ENCODE measurements at regions not wholly inside any gene's neighbourhood (a gene's known extent, or its start where the extent isn't known, plus 50 kb on each side); places are given as distances from the start of the nearest gene placed in this dataset.

DNA sequence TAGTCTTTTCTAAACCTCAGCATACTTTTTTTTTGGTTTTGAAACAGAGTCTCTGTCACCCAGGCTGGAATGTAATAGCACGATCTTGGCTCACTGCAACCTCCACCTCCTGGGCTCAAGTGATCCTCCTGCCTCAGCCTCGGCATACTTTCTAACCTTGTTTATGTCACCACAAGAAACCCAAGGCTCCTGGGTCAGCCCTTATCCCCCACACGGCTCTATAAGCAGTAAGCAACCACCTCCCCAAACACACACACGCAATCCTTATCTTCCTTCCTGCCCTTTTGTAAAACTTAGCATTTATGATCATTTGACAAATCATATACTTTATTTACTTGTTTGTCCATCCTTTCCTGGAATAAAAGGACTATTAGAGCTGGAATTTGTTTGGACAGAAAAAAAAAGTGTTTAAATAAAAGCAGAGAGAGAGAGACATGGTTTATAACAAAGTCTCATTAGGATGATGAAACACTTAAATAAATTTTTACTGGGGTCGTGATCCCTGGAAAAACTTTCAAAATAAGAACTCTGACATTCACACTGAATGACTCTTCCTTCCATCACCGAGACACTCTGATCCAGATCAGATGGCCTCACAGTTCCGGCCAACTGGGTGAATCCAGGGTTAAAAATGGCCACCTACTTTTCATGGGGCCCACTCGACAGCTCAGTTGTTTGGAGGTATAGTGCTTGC is 72.7 kb upstream of the PIK3CG start:
- H3K9me2 ChIP-seq (ENCODE audit: insufficient read depth), result no peaks in the 10 kb centered on the region
- H3K4me1 ChIP-seq (ENCODE audit: control insufficient read depth in 1 of 2, insufficient read depth in 2 of 2, low read length in 2 of 2), result no peaks in the 10 kb centered on the region
- H3K27me3 ChIP-seq (ENCODE audit: insufficient read depth, low read length), result no peaks in the 10 kb centered on the region
- RAD21 ChIA-PET (ENCODE audit: low non-redundant PET in 1 of 2, low total read pairs in 2 of 2, uncharacterized antibody in 2 of 2, unreplicated experiment in 2 of 2), result no interaction called here
- no TSS peak for BruUV-seq (replicated peaks)
- H2AFZ ChIP-seq (ENCODE audit: low read depth, low read length, poor library complexity, severe bottlenecking), result peak overlapping the region; percentile 13
- no peak overlapping the region for H3K27ac ChIP-seq (ENCODE audit: low read depth, low read length)
- ATAC-seq (no peak), DNase-seq (ENCODE audit: low read depth, low spot score) (no peak)
- no peaks in the 10 kb centered on the region for H3K79me2 ChIP-seq (ENCODE audit: insufficient read depth, low read length)
- intact Hi-C loops (cut with micrococcal nuclease), result loop anchor here (2.0 to 10.0 kb wide), 3 partner anchors 932 to 1354 kb away; no protein-coding TSS in a partner anchor
- H3K4me2 ChIP-seq (ENCODE audit: low read length), result no peak overlapping the region
- no peak for TF ChIP-seq SP1 (IDR thresholded peaks at IDR 0.05; ENCODE audit: low read depth)
- CTCF ChIA-PET, result interaction anchor here (1.0 to 2.5 kb wide), 12 partner anchors 8 to 1087 kb away, joined by 3 to 22 read pairs (median 5); no protein-coding TSS in a partner anchor
- POLR2A ChIA-PET, result interaction anchor here (0.7 to 1.3 kb wide), 2 partner anchors 13 to 377 kb away, joined by 3 read pairs; no protein-coding TSS in a partner anchor
- H3K36me3 ChIP-seq (ENCODE audit: control insufficient read depth in 1 of 2, insufficient read depth in 2 of 2, low read length in 2 of 2), result no peaks in the 10 kb centered on the region
- H3K4me3 ChIP-seq (replicated peaks in 1 of 2; ENCODE audit: low read depth in 1 of 2, low read length in 2 of 2), result no peak overlapping the region
- H3K9me3 ChIP-seq (ENCODE audit: control insufficient read depth in 1 of 2, insufficient read depth in 1 of 2, low read depth in 1 of 2, low read length in 2 of 2), result no peaks in the 10 kb centered on the region
- no peak overlapping the region for H3K9ac ChIP-seq (ENCODE audit: low read length)
- no peaks in the 10 kb centered on the region for H4K20me1 ChIP-seq (ENCODE audit: insufficient read depth)

DNA sequence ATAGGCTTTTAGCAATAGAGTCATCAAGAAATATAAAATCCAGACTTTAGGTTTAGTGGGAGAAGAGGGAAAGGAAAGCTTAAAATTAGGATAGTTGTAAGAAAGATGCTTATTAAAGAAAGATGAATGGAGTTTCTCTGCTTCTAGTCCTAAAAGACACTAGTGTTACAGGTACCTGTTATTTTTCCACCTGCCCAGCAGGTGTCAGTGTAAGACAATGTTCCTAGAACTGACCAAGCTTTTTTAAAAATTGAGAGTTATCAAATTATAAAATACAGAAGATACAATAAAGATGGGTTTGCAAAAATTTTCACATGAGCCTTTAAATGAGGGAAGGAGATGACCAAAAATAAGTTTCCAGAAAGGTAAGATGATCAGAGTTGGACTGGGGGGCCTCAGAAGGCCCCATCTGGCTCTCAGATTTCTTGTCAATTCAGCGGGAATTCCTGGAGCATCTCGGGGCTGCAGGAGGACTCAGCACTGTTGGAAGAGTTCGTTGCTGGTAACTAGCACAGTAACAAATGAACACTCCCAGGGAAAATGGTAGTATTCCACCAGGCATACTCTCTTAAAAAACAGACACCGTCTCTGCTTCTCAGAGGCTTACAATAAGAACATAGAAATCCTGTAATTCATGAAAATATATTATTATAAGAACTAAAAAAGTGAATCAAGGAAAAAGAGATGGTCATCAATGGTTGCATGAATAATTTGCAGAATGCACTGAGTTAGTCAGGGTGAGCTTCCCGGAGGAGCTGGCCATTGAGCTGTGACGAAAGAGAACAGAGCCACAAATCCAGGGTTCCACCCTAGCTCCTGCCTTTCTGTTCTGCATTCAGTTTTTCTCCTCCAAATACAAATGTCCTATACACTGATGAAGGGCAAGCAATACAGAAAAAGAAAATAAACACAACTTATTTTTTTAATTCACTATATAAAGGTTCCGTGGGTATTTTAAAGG is 71.8 kb upstream of the PIK3CG start:
- H3K9ac ChIP-seq (ENCODE audit: low read length), result no peak overlapping the region
- intact Hi-C loops (cut with micrococcal nuclease), result loop anchor here (1.0 to 10.0 kb wide), 5 partner anchors 154 to 1354 kb away; no protein-coding TSS in a partner anchor
- no peaks in the 10 kb centered on the region for H3K79me2 ChIP-seq (ENCODE audit: insufficient read depth, low read length)
- CTCF ChIA-PET, result interaction anchor here (1.0 to 2.5 kb wide), 12 partner anchors 9 to 1086 kb away, joined by 3 to 22 read pairs (median 5); no protein-coding TSS in a partner anchor
- no peak overlapping the region for H3K4me2 ChIP-seq (ENCODE audit: low read length)
- DNase-seq (ENCODE audit: low read depth, low spot score) (peak; percentile 38), ATAC-seq (peak; percentile 69)
- peak overlapping the region; percentile 13 for H2AFZ ChIP-seq (ENCODE audit: low read depth, low read length, poor library complexity, severe bottlenecking)
- TF ChIP-seq, protein P1, sequence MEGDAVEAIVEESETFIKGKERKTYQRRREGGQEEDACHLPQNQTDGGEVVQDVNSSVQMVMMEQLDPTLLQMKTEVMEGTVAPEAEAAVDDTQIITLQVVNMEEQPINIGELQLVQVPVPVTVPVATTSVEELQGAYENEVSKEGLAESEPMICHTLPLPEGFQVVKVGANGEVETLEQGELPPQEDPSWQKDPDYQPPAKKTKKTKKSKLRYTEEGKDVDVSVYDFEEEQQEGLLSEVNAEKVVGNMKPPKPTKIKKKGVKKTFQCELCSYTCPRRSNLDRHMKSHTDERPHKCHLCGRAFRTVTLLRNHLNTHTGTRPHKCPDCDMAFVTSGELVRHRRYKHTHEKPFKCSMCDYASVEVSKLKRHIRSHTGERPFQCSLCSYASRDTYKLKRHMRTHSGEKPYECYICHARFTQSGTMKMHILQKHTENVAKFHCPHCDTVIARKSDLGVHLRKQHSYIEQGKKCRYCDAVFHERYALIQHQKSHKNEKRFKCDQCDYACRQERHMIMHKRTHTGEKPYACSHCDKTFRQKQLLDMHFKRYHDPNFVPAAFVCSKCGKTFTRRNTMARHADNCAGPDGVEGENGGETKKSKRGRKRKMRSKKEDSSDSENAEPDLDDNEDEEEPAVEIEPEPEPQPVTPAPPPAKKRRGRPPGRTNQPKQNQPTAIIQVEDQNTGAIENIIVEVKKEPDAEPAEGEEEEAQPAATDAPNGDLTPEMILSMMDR (IDR thresholded peaks at IDR 0.05 in 2 of 3, conservative IDR thresholded peaks at IDR 0.05 in 1 of 3; ENCODE audit: borderline replicate concordance in 1 of 3, insufficient read depth in 1 of 3, low read depth in 2 of 3, low read length in 2 of 3), result peak; percentile 57 to 78 (median 70); a peak in 5 of 6 replicates
- TF ChIP-seq, protein P2, sequence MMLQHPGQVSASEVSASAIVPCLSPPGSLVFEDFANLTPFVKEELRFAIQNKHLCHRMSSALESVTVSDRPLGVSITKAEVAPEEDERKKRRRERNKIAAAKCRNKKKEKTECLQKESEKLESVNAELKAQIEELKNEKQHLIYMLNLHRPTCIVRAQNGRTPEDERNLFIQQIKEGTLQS (IDR thresholded peaks at IDR 0.05), result no peak
- TF ChIP-seq SRF (IDR thresholded peaks at IDR 0.05; ENCODE audit: low read depth) (0 out of 2 replicates have a peak, but pooled peaks have one; percentile 16), EZH2 (IDR thresholded peaks at IDR 0.05) (no peak), RAD21 (IDR thresholded peaks at IDR 0.05; ENCODE audit: low read depth) (peak; percentile 89), POLR2AphosphoS5 (IDR thresholded peaks at IDR 0.05; ENCODE audit: low read depth, low read length) (no peak), POLR2A (IDR thresholded peaks at IDR 0.05; ENCODE audit: borderline replicate concordance, extremely low read depth, insufficient read depth, insufficient read length) (no peak)
- TF ChIP-seq, protein P3, sequence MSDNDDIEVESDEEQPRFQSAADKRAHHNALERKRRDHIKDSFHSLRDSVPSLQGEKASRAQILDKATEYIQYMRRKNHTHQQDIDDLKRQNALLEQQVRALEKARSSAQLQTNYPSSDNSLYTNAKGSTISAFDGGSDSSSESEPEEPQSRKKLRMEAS (IDR thresholded peaks at IDR 0.05), result no peak
- no peaks in the 10 kb centered on the region for H4K20me1 ChIP-seq (ENCODE audit: insufficient read depth)
- no peaks in the 10 kb centered on the region for H3K4me1 ChIP-seq (ENCODE audit: control insufficient read depth in 1 of 2, insufficient read depth in 2 of 2, low read length in 2 of 2)
- no peak overlapping the region for H3K4me3 ChIP-seq (replicated peaks in 1 of 2; ENCODE audit: low read depth in 1 of 2, low read length in 2 of 2)
- BruUV-seq (replicated peaks), result no TSS peak
- H3K9me2 ChIP-seq (ENCODE audit: insufficient read depth), result no peaks in the 10 kb centered on the region
- no peaks in the 10 kb centered on the region for H3K27me3 ChIP-seq (ENCODE audit: insufficient read depth, low read length)
- RAD21 ChIA-PET (ENCODE audit: low non-redundant PET in 1 of 2, low total read pairs in 2 of 2, uncharacterized antibody in 2 of 2, unreplicated experiment in 2 of 2), result no interaction called here
- no peaks in the 10 kb centered on the region for H3K36me3 ChIP-seq (ENCODE audit: control insufficient read depth in 1 of 2, insufficient read depth in 2 of 2, low read length in 2 of 2)
- POLR2A ChIA-PET, result interaction anchor here (0.7 to 1.3 kb wide), 2 partner anchors 14 to 378 kb away, joined by 3 read pairs; no protein-coding TSS in a partner anchor
- H3K27ac ChIP-seq (ENCODE audit: low read depth, low read length), result no peak overlapping the region
- no peaks in the 10 kb centered on the region for H3K9me3 ChIP-seq (ENCODE audit: control insufficient read depth in 1 of 2, insufficient read depth in 1 of 2, low read depth in 1 of 2, low read length in 2 of 2)
